ENCODE measurements at regions not wholly inside any gene's neighbourhood (a gene's known extent, or its start where the extent isn't known, plus 50 kb on each side); places are given as distances from the start of the nearest gene placed in this dataset.

DNA sequence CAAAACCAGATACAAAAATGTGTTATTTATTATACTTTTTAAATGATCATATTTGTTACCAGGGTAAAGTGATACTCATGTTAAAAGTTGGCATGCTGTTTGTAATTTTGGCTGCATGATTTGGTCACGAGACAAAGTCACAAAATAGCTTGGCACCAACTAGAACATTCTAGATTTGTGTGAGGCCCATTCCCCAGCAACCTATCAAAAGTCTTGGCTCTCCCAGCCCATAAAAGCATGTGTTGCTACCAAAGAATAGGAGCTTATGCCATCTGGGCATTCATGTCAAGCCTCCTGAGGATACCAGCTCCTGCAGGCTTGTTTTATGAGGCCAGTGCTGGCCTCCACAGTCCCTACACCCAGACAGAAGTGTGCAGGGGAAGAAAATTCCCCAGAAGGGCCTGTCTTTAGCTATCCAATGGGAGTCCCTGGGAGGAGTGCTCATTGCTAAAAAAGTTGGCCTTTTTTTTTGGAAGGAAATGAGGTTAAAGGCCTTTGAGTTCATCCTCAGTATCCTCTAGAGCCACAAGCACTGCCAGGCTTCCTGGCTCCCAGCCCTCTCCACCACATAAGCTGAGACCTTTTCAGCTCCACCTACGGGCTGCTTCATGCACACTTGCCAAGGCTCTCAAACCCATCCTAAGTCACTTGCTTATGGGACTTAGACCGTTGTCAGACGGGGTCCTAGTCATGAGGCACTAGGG is 211.9 kb upstream of the EOLA2 start:
- Histone ChIP-seq H3K27ac (ENCODE audit: low read depth in 1 of 3, low read length in 2 of 3) (no peak overlapping the region), H3K4me1 (ENCODE audit: control insufficient read depth in 3 of 3, insufficient read depth in 2 of 3, low read depth in 1 of 3, low read length in 2 of 3) (peaks cover 0 to 8% (median 0%) of the 10 kb centered on the region in 3 donors), H3K9me3 (ENCODE audit: control insufficient read depth in 2 of 2, insufficient read depth in 1 of 2, low read depth in 1 of 2, low read length in 1 of 2) (no peaks in the 10 kb centered on the region), H3K4me3 (ENCODE audit: low read depth in 1 of 3, low read length in 3 of 3) (no peak overlapping the region), H3K36me3 (ENCODE audit: control insufficient read depth in 3 of 3, insufficient read depth in 2 of 3, low read depth in 1 of 3, low read length in 3 of 3) (no peaks in the 10 kb centered on the region), H3K27me3 (ENCODE audit: control insufficient read depth in 3 of 3, insufficient read depth in 3 of 3, low read length in 3 of 3) (no peaks in the 10 kb centered on the region)
- DNase-seq = no peak
- FAIRE-seq = no peak
- WGBS, 3 donors = 59 to 88% (median 66%) methylated on average over 4 of the region's 4 CpGs

DNA sequence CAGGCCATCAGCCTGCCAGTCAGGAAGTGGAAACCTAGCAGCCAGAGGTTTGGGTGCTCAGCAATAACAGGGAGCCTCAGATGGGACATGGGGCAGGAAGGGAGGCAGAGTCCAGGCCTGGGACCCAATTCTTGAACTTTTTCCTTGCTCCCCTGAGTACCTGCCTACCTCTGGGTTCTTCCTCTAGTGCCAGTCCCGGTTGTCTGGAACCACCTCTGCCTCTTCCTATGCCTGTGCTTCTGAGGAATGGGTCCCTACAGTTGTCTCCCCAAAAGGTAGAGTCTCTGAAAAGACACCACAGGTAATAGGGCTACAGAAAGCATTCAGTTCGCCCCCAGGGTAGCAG is 212.4 kb upstream of the MAMLD1 start:
- H3K36me3 ChIP-seq (ENCODE audit: control insufficient read depth in 3 of 3, insufficient read depth in 2 of 3, low read depth in 1 of 3, low read length in 3 of 3) = no peaks in the 10 kb centered on the region
- H3K27me3 ChIP-seq (ENCODE audit: control insufficient read depth in 3 of 3, insufficient read depth in 3 of 3, low read length in 3 of 3) = no peaks in the 10 kb centered on the region
- no peak overlapping the region for H3K4me3 ChIP-seq (ENCODE audit: low read depth in 1 of 3, low read length in 3 of 3)
- DNase-seq = no peak
- H3K27ac ChIP-seq (ENCODE audit: low read depth in 1 of 3, low read length in 2 of 3) = no peak overlapping the region
- 68 to 84% (median 81%) methylated on average over 2 of the region's 2 CpGs for WGBS, 3 donors
- H3K4me1 ChIP-seq (ENCODE audit: control insufficient read depth in 3 of 3, insufficient read depth in 2 of 3, low read depth in 1 of 3, low read length in 2 of 3) = peaks cover 0 to 10% (median 0%) of the 10 kb centered on the region in 3 donors
- no peaks in the 10 kb centered on the region for H3K9me3 ChIP-seq (ENCODE audit: control insufficient read depth in 2 of 2, insufficient read depth in 1 of 2, low read depth in 1 of 2, low read length in 1 of 2)
- FAIRE-seq = no peak

GRCh38 chrX:150152036-150152435 is 211.1 kb upstream of the MAMLD1 start:
- no peak for DNase-seq
- Histone ChIP-seq H3K4me3 (ENCODE audit: low read depth in 1 of 3, low read length in 3 of 3) (no peak overlapping the region), H3K4me1 (ENCODE audit: control insufficient read depth in 3 of 3, insufficient read depth in 2 of 3, low read depth in 1 of 3, low read length in 2 of 3) (peaks cover 0 to 13% (median 0%) of the 10 kb centered on the region in 3 donors), H3K27ac (ENCODE audit: low read depth in 1 of 3, low read length in 2 of 3) (no peak overlapping the region), H3K9me3 (ENCODE audit: control insufficient read depth in 2 of 2, insufficient read depth in 1 of 2, low read depth in 1 of 2, low read length in 1 of 2) (no peaks in the 10 kb centered on the region), H3K27me3 (ENCODE audit: control insufficient read depth in 3 of 3, insufficient read depth in 3 of 3, low read length in 3 of 3) (no peaks in the 10 kb centered on the region), H3K36me3 (ENCODE audit: control insufficient read depth in 3 of 3, insufficient read depth in 2 of 3, low read depth in 1 of 3, low read length in 3 of 3) (no peaks in the 10 kb centered on the region)
- FAIRE-seq = no peak
- WGBS, 3 donors = 81 to 91% (median 88%) methylated on average over 4 of the region's 4 CpGs

DNA sequence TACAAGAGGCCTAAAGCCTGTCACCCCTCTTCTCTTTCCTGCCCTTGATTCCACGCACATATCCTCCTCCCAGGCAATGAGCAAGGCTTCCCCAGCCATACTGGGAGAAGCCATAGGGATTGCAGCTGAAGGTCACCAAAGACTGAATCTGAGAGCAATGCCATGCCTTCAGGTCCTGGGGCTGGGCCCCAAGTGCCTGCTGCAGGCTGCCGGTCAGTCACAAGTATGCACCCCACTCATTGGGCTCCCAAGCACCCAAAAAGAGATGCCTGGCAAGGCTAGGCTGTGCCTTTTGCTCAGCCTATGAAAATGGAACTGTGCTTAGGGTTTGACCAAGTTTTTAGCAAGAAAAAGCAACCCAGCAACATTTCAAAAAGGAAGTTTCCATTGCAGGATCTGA is 210.6 kb upstream of the MAMLD1 start:
- Histone ChIP-seq H3K36me3 (ENCODE audit: control insufficient read depth in 3 of 3, insufficient read depth in 2 of 3, low read depth in 1 of 3, low read length in 3 of 3) (no peaks in the 10 kb centered on the region), H3K27me3 (ENCODE audit: control insufficient read depth in 3 of 3, insufficient read depth in 3 of 3, low read length in 3 of 3) (no peaks in the 10 kb centered on the region), H3K4me1 (ENCODE audit: control insufficient read depth in 3 of 3, insufficient read depth in 2 of 3, low read depth in 1 of 3, low read length in 2 of 3) (peaks cover 0 to 13% (median 0%) of the 10 kb centered on the region in 3 donors), H3K4me3 (ENCODE audit: low read depth in 1 of 3, low read length in 3 of 3) (no peak overlapping the region), H3K27ac (ENCODE audit: low read depth in 1 of 3, low read length in 2 of 3) (no peak overlapping the region), H3K9me3 (ENCODE audit: control insufficient read depth in 2 of 2, insufficient read depth in 1 of 2, low read depth in 1 of 2, low read length in 1 of 2) (no peaks in the 10 kb centered on the region)
- FAIRE-seq = no peak
- no peak for DNase-seq
- 82 to 100% (median 92%) methylated on average over 1 to 2 of the region's 2 CpGs for WGBS, 3 donors

- no peak for FAIRE-seq
- no peak overlapping the region for H3K27ac ChIP-seq (ENCODE audit: low read depth in 1 of 3, low read length in 2 of 3)
- H3K9me3 ChIP-seq (ENCODE audit: control insufficient read depth in 2 of 2, insufficient read depth in 1 of 2, low read depth in 1 of 2, low read length in 1 of 2) = no peaks in the 10 kb centered on the region
- peak; percentile 62 to 65 for DNase-seq
- 38 to 58% (median 41%) methylated on average over 3 to 5 of the region's 5 CpGs for WGBS, 3 donors
- no peaks in the 10 kb centered on the region for H3K36me3 ChIP-seq (ENCODE audit: control insufficient read depth in 3 of 3, insufficient read depth in 2 of 3, low read depth in 1 of 3, low read length in 3 of 3)
- no peaks in the 10 kb centered on the region for H3K27me3 ChIP-seq (ENCODE audit: control insufficient read depth in 3 of 3, insufficient read depth in 3 of 3, low read length in 3 of 3)
- no peak overlapping the region for H3K4me3 ChIP-seq (ENCODE audit: low read depth in 1 of 3, low read length in 3 of 3)
- H3K4me1 ChIP-seq (ENCODE audit: control insufficient read depth in 3 of 3, insufficient read depth in 2 of 3, low read depth in 1 of 3, low read length in 2 of 3) = peaks cover 0 to 13% (median 0%) of the 10 kb centered on the region in 3 donors
Observed at GRCh38 chrX:150155436-150156035, 207.6 kb upstream of the MAMLD1 start.

DNA sequence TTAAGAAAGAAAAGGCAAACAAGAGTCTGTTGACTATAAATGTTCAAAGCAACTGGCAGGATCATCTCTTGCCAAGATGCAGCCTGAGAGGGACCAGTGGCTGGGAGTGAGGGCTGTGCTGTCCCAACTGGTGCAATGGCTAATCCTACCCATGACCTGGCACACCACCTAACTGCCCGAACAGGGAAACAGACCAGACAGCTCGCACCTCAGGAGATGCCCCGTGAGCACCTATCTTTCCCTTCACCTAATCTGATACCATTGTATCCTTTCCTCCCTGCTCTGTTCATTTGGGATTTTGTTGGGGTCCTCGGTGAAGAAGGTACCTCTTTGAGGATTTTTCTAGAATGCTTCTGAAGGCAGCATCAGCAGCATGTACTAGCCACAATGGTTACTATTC is 206.5 kb upstream of the MAMLD1 start:
- Histone ChIP-seq H3K4me1 (ENCODE audit: control insufficient read depth in 3 of 3, insufficient read depth in 2 of 3, low read depth in 1 of 3, low read length in 2 of 3) (peaks cover 0 to 13% (median 0%) of the 10 kb centered on the region in 3 donors), H3K27ac (ENCODE audit: low read depth in 1 of 3, low read length in 2 of 3) (no peak overlapping the region), H3K27me3 (ENCODE audit: control insufficient read depth in 3 of 3, insufficient read depth in 3 of 3, low read length in 3 of 3) (no peaks in the 10 kb centered on the region), H3K36me3 (ENCODE audit: control insufficient read depth in 3 of 3, insufficient read depth in 2 of 3, low read depth in 1 of 3, low read length in 3 of 3) (no peaks in the 10 kb centered on the region), H3K9me3 (ENCODE audit: control insufficient read depth in 2 of 2, insufficient read depth in 1 of 2, low read depth in 1 of 2, low read length in 1 of 2) (no peaks in the 10 kb centered on the region), H3K4me3 (ENCODE audit: low read depth in 1 of 3, low read length in 3 of 3) (no peak overlapping the region)
- no peak for DNase-seq
- no peak for FAIRE-seq
- WGBS, 3 donors = 84 to 90% (median 88%) methylated on average over 4 of the region's 4 CpGs

- Histone ChIP-seq H3K27ac (ENCODE audit: low read depth in 1 of 3, low read length in 2 of 3) (no peak overlapping the region), H3K4me1 (ENCODE audit: control insufficient read depth in 3 of 3, insufficient read depth in 2 of 3, low read depth in 1 of 3, low read length in 2 of 3) (peaks cover 0 to 13% (median 0%) of the 10 kb centered on the region in 3 donors), H3K27me3 (ENCODE audit: control insufficient read depth in 3 of 3, insufficient read depth in 3 of 3, low read length in 3 of 3) (no peaks in the 10 kb centered on the region), H3K4me3 (ENCODE audit: low read depth in 1 of 3, low read length in 3 of 3) (no peak overlapping the region), H3K36me3 (ENCODE audit: control insufficient read depth in 3 of 3, insufficient read depth in 2 of 3, low read depth in 1 of 3, low read length in 3 of 3) (no peaks in the 10 kb centered on the region), H3K9me3 (ENCODE audit: control insufficient read depth in 2 of 2, insufficient read depth in 1 of 2, low read depth in 1 of 2, low read length in 1 of 2) (no peaks in the 10 kb centered on the region)
- FAIRE-seq = no peak
- peak; percentile 50 to 64 for DNase-seq
- 8 to 51% (median 31%) methylated on average over 2 of the region's 2 CpGs for whole genome bisulfite sequencing, 3 donors
Observed at GRCh38 chrX:150157291-150157690, 205.8 kb upstream of the MAMLD1 start.

- Histone ChIP-seq H3K27me3 (ENCODE audit: control insufficient read depth in 3 of 3, insufficient read depth in 3 of 3, low read length in 3 of 3) (no peaks in the 10 kb centered on the region), H3K4me1 (ENCODE audit: control insufficient read depth in 3 of 3, insufficient read depth in 2 of 3, low read depth in 1 of 3, low read length in 2 of 3) (peaks cover 0 to 13% (median 0%) of the 10 kb centered on the region in 3 donors), H3K36me3 (ENCODE audit: control insufficient read depth in 3 of 3, insufficient read depth in 2 of 3, low read depth in 1 of 3, low read length in 3 of 3) (no peaks in the 10 kb centered on the region), H3K27ac (ENCODE audit: low read depth in 1 of 3, low read length in 2 of 3) (no peak overlapping the region), H3K4me3 (ENCODE audit: low read depth in 1 of 3, low read length in 3 of 3) (no peak overlapping the region), H3K9me3 (ENCODE audit: control insufficient read depth in 2 of 2, insufficient read depth in 1 of 2, low read depth in 1 of 2, low read length in 1 of 2) (no peaks in the 10 kb centered on the region)
- DNase-seq (no peak), FAIRE-seq (no peak)
- 75 to 87% (median 87%) methylated on average over 8 to 9 of the region's 9 CpGs for WGBS, 3 donors
Observed at GRCh38 chrX:150158554-150159332, 204.4 kb upstream of the MAMLD1 start.

Measured in small intestine (tissue), 7 donors.